HK-2 (cell line): ENCODE measurements at regions not wholly inside any gene's neighbourhood (a gene's known extent, or its start where the extent isn't known, plus 50 kb on each side); places are given as distances from the start of the nearest gene placed in this dataset.
"Not testable (repeated sequence)": the region's sequence is repeated elsewhere in the genome, so short reads cannot be mapped to it uniquely, and the experiment has no call there.

Experiments used
- DNase-seq: peaks from one replicate; pipeline ENCODE4 v3.0.0-alpha.2; 2018; ENCODE audit not compliant: unreplicated experiment

GRCh38 chr6:71053475-71053874 is 96.6 kb upstream of the B3GAT2 start:
- no peak for DNase-seq

- DNase-seq = no peak
Measured at GRCh38 chr6:71056656-71057055, 99.8 kb upstream of the B3GAT2 start.

GRCh38 chr6:71066153-71066552 is 109.3 kb upstream of the B3GAT2 start:
- DNase-seq = no peak

- DNase-seq = no peak
Measured at GRCh38 chr6:71067816-71068215, 111.0 kb upstream of the B3GAT2 start.

GRCh38 chr6:71072508-71072907 is 115.6 kb upstream of the B3GAT2 start:
- no peak for DNase-seq

- no peak for DNase-seq
Measured at GRCh38 chr6:71077655-71078054, 120.8 kb upstream of the B3GAT2 start.

GRCh38 chr6:71079677-71080076 is 122.8 kb upstream of the B3GAT2 start:
- DNase-seq = no peak

GRCh38 chr6:71080133-71080532 is 123.3 kb upstream of the B3GAT2 start:
- DNase-seq = no peak

- no peak for DNase-seq
Measured at GRCh38 chr6:71080826-71081225, 124.0 kb upstream of the B3GAT2 start.

GRCh38 chr6:71082033-71082650 is 125.3 kb upstream of the B3GAT2 start:
- no peak for DNase-seq

- DNase-seq = no peak
Measured at GRCh38 chr6:71083308-71083820, 126.5 kb upstream of the B3GAT2 start.

- no peak for DNase-seq
Measured at GRCh38 chr6:71088166-71088565, 131.3 kb upstream of the B3GAT2 start.

- no peak for DNase-seq
Measured at GRCh38 chr6:71090217-71090616, 133.4 kb upstream of the B3GAT2 start.

- no peak for DNase-seq
Measured at GRCh38 chr6:71091167-71091566, 134.3 kb upstream of the B3GAT2 start.

- DNase-seq = no peak
Measured at GRCh38 chr6:71091956-71092355, 135.1 kb upstream of the B3GAT2 start.

- DNase-seq = not testable (repeated sequence)
Measured at GRCh38 chr6:71097264-71097663, 140.4 kb upstream of the B3GAT2 start.

GRCh38 chr6:71099649-71100048 is 142.8 kb upstream of the B3GAT2 start:
- no peak for DNase-seq

- no peak for DNase-seq
Measured at GRCh38 chr6:71103130-71103529, 146.3 kb upstream of the B3GAT2 start.

GRCh38 chr6:71103641-71104040 is 146.8 kb upstream of the B3GAT2 start:
- no peak for DNase-seq

GRCh38 chr6:71106276-71106675 is 149.4 kb upstream of the B3GAT2 start:
- no peak for DNase-seq

GRCh38 chr6:71107911-71108420 is 151.1 kb upstream of the B3GAT2 start:
- DNase-seq = peak; percentile 38

- no peak for DNase-seq
Measured at GRCh38 chr6:71114544-71114943, 157.7 kb upstream of the B3GAT2 start.

- DNase-seq = no peak
Measured at GRCh38 chr6:71114986-71115385, 158.1 kb upstream of the B3GAT2 start.

GRCh38 chr6:71119560-71119959 is 162.7 kb upstream of the B3GAT2 start:
- DNase-seq = no peak
